ENCODE measurements at regions not wholly inside any gene's neighbourhood (a gene's known extent, or its start where the extent isn't known, plus 50 kb on each side); places are given as distances from the start of the nearest gene placed in this dataset.

GRCh38 chr22:47225931-47226633 is 463.6 kb downstream of the TBC1D22A start:
- TF ChIP-seq CTCF (conservative IDR thresholded peaks at IDR 0.05; ENCODE audit: low read depth, low read length): no peak
- TF ChIP-seq USF2 (IDR thresholded peaks at IDR 0.05; ENCODE audit: low read depth, low read length): no peak
- no peak for TF ChIP-seq POLR2A (IDR thresholded peaks at IDR 0.05; ENCODE audit: low read depth, low read length)
- no peak for TF ChIP-seq MXI1 (IDR thresholded peaks at IDR 0.05; ENCODE audit: borderline replicate concordance, low read depth, low read length)
- no peak for TF ChIP-seq MAZ (IDR thresholded peaks at IDR 0.05; ENCODE audit: borderline replicate concordance, low read depth, low read length)
- no peak for TF ChIP-seq RFX5 (IDR thresholded peaks at IDR 0.05; ENCODE audit: low read depth, low read length)
- TF ChIP-seq CEBPB (IDR thresholded peaks at IDR 0.05; ENCODE audit: low read depth, low read length): no peak
- no peak for TF ChIP-seq RCOR1 (IDR thresholded peaks at IDR 0.05; ENCODE audit: insufficient replicate concordance, low read length)

Data from IMR-90 (cell line).